HG03565 (cell line): ENCODE measurements at regions not wholly inside any gene's neighbourhood (a gene's known extent, or its start where the extent isn't known, plus 50 kb on each side); places are given as distances from the start of the nearest gene placed in this dataset.
"Not testable (repeated sequence)": the region's sequence is repeated elsewhere in the genome, so short reads cannot be mapped to it uniquely, and the experiment has no call there.

ENCODE experiments used
- ATAC-seq: cut with Tn5 transposase; IDR thresholded peaks from one replicate; pipeline ENCODE4 v1.9.1; 2021; ENCODE audit warnings: mild to moderate bottlenecking, moderate library complexity; ENCODE audit not compliant: unreplicated experiment

DNA sequence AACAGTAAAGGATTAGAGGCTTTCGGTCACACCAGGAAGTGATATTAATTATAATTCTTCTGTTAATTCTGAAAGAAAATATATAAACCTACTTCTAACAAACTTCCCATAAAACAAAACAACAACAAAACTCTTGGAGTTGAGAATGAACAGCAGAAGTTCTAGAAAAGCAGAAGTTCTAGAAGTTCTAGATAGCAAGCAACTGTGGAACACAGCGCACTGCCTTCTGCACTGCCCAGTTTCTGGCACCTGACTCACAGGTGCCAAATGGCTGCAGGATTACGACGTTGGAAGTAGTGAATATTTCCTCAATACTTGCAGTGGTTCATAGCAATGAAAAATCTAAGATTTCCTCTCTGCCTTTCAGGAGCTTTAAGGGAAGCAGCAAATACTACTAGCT lies 132.2 kb downstream of the OR13A1 start:
- ATAC-seq = no peak

DNA sequence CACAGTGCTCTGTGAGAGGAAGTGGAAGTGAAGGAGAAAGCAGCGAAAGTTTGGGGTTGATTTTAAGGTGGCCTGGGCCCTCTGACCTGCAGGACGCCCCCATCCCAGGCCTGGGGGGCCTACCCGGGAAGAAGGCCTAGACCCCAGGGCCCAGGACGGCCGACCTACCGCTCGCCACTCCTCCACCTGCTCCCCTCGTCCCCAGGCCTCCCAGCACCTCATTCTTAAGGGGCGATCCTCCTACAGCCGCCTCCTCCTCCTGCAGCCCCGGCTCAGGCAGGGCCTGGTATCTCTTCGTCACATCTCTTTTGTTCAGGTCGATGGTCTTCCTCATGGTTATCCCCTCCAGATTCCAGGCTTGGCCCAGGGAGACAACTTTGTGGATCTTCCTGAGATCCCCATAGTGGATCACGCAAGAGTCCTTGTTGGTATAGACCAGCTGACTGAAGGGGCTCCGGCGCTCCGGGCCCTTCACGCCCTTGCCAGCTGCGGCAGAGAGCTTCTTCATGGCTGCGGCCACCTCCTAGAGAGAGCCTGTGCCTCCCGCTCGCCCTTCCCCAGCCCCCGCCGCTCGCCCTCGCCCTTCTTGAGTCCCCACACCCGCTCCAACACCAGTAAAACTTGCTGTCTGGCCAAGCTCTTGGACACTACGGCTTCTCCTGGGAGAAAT lies 117.5 kb downstream of the OR13A1 start:
- ATAC-seq = no peak

DNA sequence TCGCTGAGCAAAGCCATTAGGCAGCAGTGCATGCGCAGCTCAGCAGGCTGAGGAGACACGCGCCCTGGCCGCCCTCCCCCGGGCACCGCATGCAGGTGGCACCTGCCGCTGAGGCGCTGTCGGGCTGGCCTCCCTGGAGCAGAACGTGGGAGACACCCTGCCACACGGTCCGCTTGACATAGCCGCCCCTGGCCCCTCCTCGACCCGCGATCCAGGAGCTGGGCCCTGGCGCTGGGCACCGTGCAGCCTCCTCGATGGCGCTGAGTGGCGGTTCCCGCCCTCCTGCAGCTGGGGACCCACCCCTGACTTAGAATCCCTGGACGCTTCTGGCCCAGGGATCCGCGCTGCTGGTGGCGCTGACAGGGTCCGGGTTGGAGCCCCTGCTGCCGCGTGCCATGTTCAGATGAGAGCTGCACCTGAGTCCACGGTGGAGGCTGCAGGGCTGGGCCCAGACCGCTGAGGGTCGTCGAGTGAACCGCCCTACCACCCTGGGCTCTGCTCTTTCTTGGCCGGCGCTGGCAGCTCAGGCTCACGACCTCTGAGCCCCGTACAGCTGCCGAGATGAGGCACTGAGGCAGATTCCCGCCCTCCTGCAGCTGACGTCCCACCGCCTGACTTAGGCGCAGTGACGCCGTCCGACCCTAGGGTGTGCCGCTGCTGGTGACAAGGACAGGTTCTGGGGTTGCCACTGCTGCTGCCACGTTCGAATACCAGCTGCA lies 116.8 kb downstream of the OR13A1 start:
- no peak for ATAC-seq

DNA sequence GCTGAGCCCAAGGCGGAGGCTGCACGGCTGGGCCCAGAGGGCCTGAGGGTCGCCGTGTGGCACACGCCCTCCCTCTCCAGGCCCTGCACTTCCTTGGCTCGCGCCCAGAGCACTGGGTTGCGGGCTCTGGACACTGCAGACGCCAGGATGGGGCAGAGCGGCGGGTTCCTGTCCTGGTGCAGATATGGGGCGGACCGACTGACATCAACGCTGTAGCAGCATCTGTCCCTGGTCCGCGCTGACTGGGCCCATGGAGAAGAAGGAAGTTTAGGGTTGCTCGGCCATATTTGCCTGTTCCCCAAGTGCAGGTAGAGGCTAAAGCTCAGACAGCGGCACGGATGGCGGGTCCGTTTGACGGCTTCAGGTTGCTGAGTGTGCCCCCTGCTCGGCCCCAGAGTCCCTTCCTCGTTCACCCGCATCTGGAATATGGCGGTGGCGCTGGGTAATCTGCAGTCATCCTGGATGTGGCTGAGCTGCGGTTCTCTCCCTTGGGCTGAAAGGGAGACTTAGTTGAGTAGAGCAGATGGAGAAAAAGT lies 116.1 kb downstream of the OR13A1 start:
- no peak for ATAC-seq

GRCh38 chr10:45201271-45201670 lies 114.1 kb downstream of the OR13A1 start:
- ATAC-seq = no peak

DNA sequence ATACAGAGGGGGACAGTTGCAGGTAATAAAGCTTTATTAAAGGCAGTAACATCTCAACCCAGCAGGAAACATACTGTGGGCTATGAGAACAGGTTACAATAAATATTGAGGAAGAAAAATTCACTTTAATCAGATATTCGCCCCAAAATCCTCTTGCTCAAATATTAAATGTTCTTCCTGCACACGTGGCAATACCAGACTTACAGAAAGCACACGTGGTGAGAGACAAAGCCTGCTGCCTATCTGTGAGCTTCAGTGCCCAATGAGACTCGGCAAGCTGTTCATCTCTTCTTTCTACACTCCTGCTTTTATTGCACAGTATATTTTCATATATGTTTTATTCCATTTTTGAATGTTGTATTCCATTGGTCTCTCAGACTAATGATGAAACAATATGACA lies 113.2 kb downstream of the OR13A1 start:
- ATAC-seq = no peak

DNA sequence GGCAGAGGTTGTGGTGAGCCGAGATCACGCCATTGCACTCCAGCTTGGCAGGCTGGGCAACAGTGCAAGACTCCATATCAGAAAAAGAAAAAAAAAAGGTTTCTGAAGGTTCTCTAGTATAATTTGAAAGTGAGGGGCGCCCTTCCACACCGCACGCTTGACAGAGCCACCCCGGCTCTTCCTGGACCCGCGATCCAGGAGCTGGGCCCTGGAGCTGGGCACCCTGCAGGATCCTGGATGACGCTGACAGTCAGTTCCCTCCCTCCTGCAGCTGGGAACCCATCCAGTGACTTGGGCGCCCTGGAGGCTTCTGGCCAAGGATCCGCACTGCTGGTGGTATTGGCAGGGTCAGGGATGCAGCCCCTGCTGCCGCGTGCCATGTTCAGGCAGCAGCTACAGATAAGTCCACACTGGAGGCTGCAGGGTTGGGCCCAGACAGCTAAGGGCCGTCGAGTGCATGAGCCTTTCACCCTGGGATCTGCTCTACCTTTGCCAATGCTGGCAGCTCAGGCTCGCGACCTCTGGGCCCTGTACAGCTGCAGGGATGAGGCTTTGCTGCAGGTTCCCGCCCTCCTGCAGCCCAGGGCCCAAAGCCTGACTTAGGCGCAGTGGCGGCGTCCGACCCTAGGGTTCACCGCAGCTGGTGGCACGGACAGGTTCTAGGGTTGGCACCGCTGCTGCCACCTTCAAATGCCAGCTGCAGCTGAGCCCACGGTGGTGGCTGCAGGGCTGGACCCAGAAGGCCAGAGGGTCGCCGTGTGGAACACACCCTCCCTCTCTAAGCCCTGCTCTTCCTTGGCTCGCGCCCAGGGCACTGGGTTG lies 110.2 kb downstream of the OR13A1 start:
- ATAC-seq = no peak

DNA sequence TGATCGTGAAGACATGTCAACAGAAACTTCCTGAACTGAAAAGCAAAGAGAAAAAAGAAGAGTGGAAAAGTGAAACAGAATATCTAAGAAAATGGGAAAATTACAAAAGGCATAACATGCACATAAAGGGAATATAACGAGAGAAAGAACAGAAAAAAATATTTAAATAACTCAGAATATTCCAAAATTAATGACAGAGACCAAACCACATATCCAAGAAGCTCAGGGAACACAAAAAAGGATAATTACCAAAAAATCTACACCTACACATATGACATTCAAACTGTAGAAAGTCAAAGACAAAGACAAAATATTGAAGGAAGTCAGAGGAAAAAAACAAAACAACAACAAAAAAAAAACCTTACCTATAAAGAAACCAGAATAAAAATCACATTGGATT lies 105.5 kb downstream of the OR13A1 start:
- no peak for ATAC-seq

GRCh38 chr10:45211576-45211975 lies 103.8 kb downstream of the OR13A1 start:
- no peak for ATAC-seq

DNA sequence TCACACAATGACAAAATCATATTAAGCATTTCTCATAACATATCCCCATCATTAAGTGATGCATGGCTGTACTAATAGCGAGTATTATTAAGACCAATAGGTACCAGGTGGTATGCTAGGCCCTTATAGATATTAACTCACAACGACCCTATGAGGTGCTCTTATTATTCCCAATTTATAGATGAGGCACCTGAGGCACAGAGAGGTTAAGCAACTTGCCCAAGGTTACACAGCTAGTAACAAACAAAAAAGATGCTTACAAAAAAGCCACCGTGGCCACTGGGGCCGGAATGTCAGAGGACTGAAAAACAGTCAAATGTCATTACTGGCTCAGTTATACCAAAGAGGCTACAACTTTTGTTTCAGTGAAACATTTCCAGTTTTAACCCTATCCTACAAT lies 96.0 kb downstream of the OR13A1 start:
- ATAC-seq = no peak

- no peak for ATAC-seq
Measured at GRCh38 chr10:45220931-45221330, 94.5 kb downstream of the OR13A1 start.

DNA sequence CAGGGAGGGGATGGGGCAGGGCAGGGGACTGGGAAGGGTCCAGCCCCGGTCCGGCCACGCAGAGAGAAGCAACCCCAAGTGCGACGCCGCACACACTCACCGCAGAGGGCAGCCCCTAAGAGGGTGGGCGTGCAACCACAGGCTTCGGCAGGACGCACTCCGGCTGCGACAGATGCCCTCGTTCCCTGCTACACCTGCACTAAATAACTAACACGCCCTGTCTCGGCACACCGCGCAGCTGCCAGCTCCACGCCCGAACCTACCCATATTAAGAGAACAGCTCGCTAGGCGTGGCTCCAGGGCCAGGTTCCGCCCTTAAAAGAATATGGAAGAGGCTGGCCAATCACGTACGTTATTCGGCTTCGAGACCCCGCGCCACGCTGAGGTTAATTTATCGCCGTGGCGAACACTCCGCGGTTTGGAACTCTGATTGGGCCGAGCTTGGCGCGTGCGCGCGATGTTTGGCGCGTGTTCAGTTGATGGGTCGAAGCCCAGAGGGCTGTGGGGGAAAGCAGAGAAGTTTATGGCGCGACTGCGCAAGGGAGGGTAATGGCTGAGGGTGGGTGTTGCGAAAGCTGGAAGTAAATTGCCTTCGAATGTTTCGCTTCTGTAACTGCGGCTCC lies 91.1 kb downstream of the OR13A1 start:
- no peak for ATAC-seq

GRCh38 chr10:45227042-45227441 lies 88.4 kb downstream of the OR13A1 start:
- no peak for ATAC-seq

DNA sequence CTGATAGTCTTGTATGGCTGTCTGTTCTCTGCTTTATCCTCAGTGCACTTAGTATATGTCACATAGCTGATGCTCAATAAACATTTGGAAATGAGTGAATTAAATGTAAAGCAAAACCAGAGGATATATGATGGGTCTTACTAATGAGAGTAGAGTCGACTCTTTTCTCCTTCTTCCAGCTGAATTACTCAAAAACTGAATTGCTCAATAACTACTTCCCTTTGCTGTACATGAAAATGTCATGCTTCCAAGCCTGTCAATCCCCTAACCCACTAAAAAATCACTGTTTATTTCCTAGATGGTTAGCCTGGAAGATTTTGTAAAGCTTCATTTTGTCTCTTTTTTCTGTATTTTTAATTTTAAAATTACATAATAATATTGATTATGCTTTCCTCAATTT lies 88.0 kb downstream of the OR13A1 start:
- ATAC-seq = no peak

GRCh38 chr10:45229823-45230222 lies 85.6 kb downstream of the OR13A1 start:
- ATAC-seq = no peak

GRCh38 chr10:45235260-45235769 lies 80.1 kb downstream of the OR13A1 start:
- not testable (repeated sequence) for ATAC-seq

DNA sequence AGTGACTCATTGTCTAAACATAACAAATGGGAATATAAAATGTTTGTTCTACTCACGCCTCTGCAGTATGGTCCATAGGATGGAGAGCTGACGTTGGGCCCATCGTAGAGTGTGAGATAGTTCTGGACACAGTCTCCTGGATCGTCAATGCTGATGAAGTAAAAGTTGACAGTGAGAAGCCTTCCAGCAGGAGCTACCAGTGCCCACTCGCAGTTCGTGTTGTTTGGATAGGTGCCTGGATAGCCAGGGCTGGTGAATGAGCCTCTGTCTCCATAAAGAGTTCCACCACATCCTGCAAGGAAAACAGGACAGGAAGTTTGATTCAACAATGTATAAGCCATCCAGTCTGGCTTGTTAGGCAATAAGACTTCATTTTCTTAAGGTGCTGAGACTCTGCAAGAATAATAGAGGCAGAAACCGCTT lies 79.6 kb downstream of the OR13A1 start:
- no peak for ATAC-seq

- no peak for ATAC-seq
Measured at GRCh38 chr10:45238896-45239295, 76.5 kb downstream of the OR13A1 start.

- ATAC-seq = no peak
Measured at GRCh38 chr10:45239642-45240041, 75.8 kb downstream of the OR13A1 start.

DNA sequence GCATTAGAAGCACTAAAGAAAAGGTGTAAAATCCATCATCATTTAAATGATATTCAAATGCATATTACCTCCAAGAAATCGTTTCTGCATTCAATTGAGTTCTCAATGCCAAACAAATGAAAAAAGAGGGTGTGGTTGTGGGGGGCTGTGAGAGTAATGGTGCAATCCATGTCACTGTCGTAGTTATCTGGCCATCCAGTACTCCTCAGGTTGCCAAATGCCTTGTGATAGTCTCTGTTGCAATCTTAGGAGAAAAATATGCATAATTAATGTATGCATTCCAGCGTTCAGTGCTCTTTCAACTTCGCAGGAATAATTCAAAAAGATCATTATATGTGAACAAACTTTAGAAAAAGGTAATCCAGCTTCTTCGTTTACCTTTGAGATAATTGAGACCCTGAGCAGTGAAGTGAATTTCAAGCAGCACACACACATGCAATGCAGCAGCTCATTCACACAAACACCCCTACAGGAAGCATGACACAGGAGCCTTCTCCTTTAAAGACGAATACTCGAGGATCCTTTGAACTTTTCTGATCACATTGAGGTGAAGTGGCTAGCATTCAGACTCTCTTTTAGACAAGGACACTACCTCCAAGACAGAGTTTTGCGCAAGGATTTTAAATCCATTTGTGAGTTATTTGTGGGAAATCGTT lies 73.4 kb downstream of the OR13A1 start:
- no peak for ATAC-seq
